Nephron (organoid): ENCODE measurements at regions not wholly inside any gene's neighbourhood (a gene's known extent, or its start where the extent isn't known, plus 50 kb on each side); places are given as distances from the start of the nearest gene placed in this dataset.

Experiments
- H3K27ac Mint-ChIP-seq, 3 experiments: 2 replicates each; pipeline ENCODE4 v1.8.0; 2020; ENCODE audit warnings: mixed read lengths in 3 of 3, mild to moderate bottlenecking in 2 of 3, moderate library complexity in 1 of 3
- H3K27me3 Mint-ChIP-seq: 2 replicates; pipeline ENCODE4 v1.8.0; 2021; ENCODE audit warnings: low read depth, mild to moderate bottlenecking, moderate library complexity, mixed read lengths
- H3K36me3 Mint-ChIP-seq: 2 replicates; pipeline ENCODE4 v1.8.0; 2020; ENCODE audit warnings: low read depth, mixed read lengths
- H3K4me1 Mint-ChIP-seq: 2 replicates; pipeline ENCODE4 v1.8.0; 2020; ENCODE audit warnings: mixed read lengths
- H3K4me3 Mint-ChIP-seq, 3 experiments: 2 replicates each; pipeline ENCODE4 v1.8.0; 2020; ENCODE audit warnings: mild to moderate bottlenecking in 3 of 3, mixed read lengths in 3 of 3, moderate library complexity in 2 of 3
- H3K9me3 Mint-ChIP-seq: 2 replicates; pipeline ENCODE4 v1.8.0; 2020; ENCODE audit warnings: mixed read lengths
- CTCF ChIP-seq, 3 experiments: fragments of 200-600 bp; sonication (generic); IDR thresholded peaks; one replicate each; pipeline ENCODE4 v1.5.0; 2021; ENCODE audit warnings: antibody characterized with exemption in 3 of 3; ENCODE audit not compliant: unreplicated experiment in 3 of 3

GRCh38 chr1:78420688-78421087, 70.1 kb upstream of the PTGFR start:
- Mint-ChIP-seq H3K36me3 (no peaks in the 10 kb centered on the region), H3K9me3 (no peaks in the 10 kb centered on the region), H3K27ac (no peak overlapping the region), H3K27me3 (peaks cover 3% of the 10 kb centered on the region), H3K4me1 (peaks cover 16% of the 10 kb centered on the region), H3K4me3 (no peak overlapping the region)
- TF ChIP-seq CTCF (IDR thresholded peaks at IDR 0.05; ENCODE audit: unreplicated experiment in 3 of 3) = no peak

GRCh38 chr1:78424720-78425119, 66.1 kb upstream of the PTGFR start:
- H3K36me3 Mint-ChIP-seq = no peaks in the 10 kb centered on the region
- H3K4me1 Mint-ChIP-seq = peaks cover 30% of the 10 kb centered on the region
- no peak overlapping the region for H3K4me3 Mint-ChIP-seq
- peak overlapping the region; percentile 49 to 90 (median 59) for H3K27ac Mint-ChIP-seq
- H3K27me3 Mint-ChIP-seq = peaks cover 3% of the 10 kb centered on the region
- H3K9me3 Mint-ChIP-seq = no peaks in the 10 kb centered on the region
- no peak for TF ChIP-seq CTCF (IDR thresholded peaks at IDR 0.05; ENCODE audit: unreplicated experiment in 3 of 3)

GRCh38 chr1:78426408-78426807, 64.4 kb upstream of the PTGFR start:
- Mint-ChIP-seq H3K27ac (peak overlapping the region; percentile 53 to 77 (median 62)), H3K9me3 (no peaks in the 10 kb centered on the region), H3K36me3 (no peaks in the 10 kb centered on the region), H3K4me1 (peaks cover 30% of the 10 kb centered on the region), H3K27me3 (no peaks in the 10 kb centered on the region), H3K4me3 (no peak overlapping the region)
- TF ChIP-seq CTCF (IDR thresholded peaks at IDR 0.05; ENCODE audit: unreplicated experiment in 3 of 3) = no peak

- Mint-ChIP-seq H3K27ac (peak overlapping the region in 1 of 3 experiments; percentile 34), H3K4me1 (peaks cover 30% of the 10 kb centered on the region), H3K27me3 (no peaks in the 10 kb centered on the region), H3K9me3 (no peaks in the 10 kb centered on the region), H3K4me3 (no peak overlapping the region), H3K36me3 (no peaks in the 10 kb centered on the region)
- no peak for TF ChIP-seq CTCF (IDR thresholded peaks at IDR 0.05; ENCODE audit: unreplicated experiment in 3 of 3)
These were observed 63.3 kb upstream of the PTGFR start for GRCh38 chr1:78427506-78427905.

- Mint-ChIP-seq H3K4me3 (no peak overlapping the region), H3K36me3 (no peaks in the 10 kb centered on the region), H3K27ac (no peak overlapping the region), H3K9me3 (peaks cover 8% of the 10 kb centered on the region), H3K27me3 (no peaks in the 10 kb centered on the region), H3K4me1 (peaks cover 16% of the 10 kb centered on the region)
- no peak for TF ChIP-seq CTCF (IDR thresholded peaks at IDR 0.05; ENCODE audit: unreplicated experiment in 3 of 3)
These were observed 58.8 kb upstream of the PTGFR start for GRCh38 chr1:78432016-78432415.

- H3K9me3 Mint-ChIP-seq = peaks cover 8% of the 10 kb centered on the region
- no peaks in the 10 kb centered on the region for H3K36me3 Mint-ChIP-seq
- no peak overlapping the region for H3K27ac Mint-ChIP-seq
- no peaks in the 10 kb centered on the region for H3K27me3 Mint-ChIP-seq
- H3K4me3 Mint-ChIP-seq = no peak overlapping the region
- peaks cover 13% of the 10 kb centered on the region for H3K4me1 Mint-ChIP-seq
- TF ChIP-seq CTCF (IDR thresholded peaks at IDR 0.05; ENCODE audit: unreplicated experiment in 3 of 3) = no peak
These were observed 56.4 kb upstream of the PTGFR start for GRCh38 chr1:78434351-78434750.
